HG03135 (cell line): ENCODE measurements at regions not wholly inside any gene's neighbourhood (a gene's known extent, or its start where the extent isn't known, plus 50 kb on each side); places are given as distances from the start of the nearest gene placed in this dataset.

Source experiments
- ATAC-seq: cut with Tn5 transposase; IDR thresholded peaks from one replicate; pipeline ENCODE4 v1.9.1; 2021; ENCODE audit warnings: mild to moderate bottlenecking, moderate library complexity; ENCODE audit not compliant: unreplicated experiment

DNA sequence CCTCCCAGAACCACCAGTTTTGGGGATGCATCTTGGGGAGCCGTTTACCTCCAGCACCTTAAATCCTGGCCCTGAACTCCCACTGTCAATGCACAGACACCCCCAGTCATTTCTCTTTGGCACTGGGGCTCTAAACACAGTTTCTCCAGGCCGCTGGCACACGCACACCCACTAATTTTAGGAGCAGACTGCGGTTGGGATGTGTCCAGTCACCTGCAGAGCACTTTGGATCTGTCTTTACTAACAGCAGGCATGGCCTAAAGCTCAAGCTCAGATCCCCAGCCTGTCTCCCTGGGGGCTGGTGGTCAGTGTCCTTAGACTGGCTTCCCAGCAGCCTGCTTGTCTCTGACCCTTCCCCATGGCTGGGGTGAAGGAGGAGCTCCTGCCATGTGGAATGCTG, 49.9 kb downstream of the SYNE3 start:
- no peak for ATAC-seq

DNA sequence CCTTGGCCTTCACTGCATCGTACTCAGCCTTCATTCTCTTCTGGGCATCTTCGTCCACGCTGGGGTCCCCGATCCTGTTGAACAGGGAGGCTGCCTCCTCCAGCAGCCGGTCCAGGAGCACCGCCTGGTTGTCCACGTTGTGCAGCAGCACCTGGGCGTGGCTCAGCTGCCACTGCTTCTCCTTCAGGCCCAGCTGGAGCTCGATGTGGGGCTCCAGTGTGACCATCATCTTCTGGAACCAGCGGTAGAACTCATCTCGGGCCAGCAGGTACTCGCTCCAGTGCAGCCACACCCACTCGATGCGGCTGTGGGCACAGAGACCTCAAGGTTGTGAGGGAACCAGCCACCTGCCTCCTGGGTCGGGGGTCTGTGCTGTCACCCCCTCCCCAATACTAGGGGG, 50.5 kb downstream of the SYNE3 start:
- ATAC-seq = no peak

DNA sequence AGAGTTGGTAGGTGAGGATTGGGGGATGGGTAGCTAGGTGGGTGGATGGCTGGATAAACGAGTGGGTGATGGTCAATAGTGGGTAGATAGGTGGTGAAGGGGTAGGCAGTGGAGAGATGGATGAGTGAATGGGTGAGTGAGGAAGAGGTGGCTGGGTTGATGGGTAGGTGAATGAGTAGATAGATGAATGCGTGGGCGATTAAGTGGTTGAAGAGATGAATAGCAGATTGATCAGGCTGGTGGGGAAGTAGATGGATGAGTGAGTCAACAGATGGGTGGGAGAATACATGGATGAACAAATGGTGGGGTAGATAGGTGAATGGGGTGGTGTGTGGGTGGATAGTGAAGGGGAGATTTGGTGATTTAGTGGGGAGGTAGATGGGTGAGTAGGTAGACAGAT, 51.1 kb downstream of the SYNE3 start:
- no peak for ATAC-seq

DNA sequence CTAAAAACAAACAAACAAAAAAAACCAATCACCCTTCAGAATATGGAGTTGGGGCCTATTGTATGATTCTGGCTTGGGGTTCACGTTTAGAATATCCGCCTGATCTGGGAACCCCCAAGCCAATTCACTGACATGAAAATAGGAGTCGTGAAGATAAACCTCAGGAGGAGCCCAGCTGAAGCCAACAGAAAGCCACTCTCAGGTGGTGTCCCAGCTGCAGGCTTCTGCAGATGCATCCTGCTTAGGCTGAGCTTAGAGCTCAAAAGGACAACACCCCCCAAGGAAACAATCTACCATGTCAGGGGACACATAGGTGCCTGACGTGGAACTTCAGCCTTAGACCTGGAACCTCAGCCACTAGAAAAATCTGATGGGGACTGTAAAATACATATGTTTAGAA, 51.9 kb downstream of the SYNE3 start:
- ATAC-seq = no peak

DNA sequence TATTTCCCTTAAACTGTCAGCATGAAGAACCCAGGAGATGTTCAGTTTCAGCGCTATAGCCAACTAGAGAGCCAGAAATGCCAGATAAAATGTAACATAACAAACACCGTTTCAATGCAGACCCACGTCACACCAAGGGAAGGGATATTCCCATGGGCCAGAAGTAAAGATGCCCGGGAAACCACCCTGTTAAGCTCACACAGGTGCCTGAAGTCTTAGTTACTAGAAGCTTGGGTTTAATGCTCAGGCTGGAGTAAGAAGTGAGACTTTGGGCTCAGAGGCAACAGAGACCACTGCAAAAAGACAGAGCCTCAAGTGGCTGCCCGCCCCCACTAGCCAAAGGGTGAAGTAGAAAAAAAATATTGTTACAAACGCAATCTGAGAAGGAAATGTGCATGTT, 52.3 kb downstream of the SYNE3 start:
- no peak for ATAC-seq

DNA sequence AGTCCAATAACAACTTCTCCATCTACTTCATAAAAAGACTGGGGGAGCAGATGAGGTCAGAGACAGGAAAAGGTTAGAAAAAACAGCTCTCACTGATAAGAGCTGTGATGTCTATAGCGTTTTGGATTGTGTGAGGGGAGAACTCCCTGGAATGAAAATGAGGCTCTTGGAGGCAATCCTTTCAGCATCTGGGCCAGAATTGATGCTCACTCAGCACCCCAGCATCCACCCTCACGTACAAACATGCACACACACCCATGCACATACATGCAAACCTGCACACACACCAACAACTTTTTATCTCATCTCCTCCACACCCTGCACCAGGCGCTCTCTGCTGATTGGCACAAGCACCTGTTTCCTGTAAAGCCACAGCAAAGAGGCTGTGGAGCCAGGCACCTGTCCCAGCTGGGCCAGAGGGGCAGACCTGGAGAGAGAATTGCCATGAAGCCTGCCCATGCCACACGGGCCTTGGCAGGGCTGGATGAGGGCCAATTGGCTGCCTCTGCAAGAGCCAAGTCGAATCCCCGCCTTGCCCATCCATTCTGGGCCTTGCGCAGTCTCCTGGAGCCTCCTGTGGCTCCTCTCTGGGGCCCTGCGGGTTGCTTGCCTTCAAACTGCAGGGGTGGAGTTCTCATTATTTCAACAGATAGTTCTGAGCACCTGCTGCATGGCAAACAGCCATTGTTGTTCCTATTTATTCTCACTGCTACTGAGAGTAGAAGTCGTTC, 53.1 kb downstream of the SYNE3 start:
- no peak for ATAC-seq

DNA sequence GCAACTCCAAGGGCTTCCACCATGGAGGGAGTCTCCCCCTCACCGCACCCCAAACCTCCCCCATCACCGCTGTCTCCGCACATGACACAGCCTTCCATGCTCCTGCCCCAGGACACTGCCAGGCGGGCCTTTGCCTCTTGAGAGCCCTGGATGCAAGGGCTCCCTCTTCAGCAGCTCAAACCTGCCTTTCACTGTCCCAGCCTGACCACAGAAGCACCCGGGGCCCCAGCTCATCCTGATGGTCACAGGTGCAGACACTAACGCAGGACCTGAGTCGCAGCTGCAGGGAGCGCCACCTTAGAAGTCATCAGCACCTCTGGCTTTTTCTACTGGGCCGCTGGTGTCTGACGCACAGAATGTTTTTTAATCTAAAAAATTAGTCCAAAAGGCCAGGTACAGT, 54.0 kb downstream of the SYNE3 start:
- ATAC-seq = no peak

DNA sequence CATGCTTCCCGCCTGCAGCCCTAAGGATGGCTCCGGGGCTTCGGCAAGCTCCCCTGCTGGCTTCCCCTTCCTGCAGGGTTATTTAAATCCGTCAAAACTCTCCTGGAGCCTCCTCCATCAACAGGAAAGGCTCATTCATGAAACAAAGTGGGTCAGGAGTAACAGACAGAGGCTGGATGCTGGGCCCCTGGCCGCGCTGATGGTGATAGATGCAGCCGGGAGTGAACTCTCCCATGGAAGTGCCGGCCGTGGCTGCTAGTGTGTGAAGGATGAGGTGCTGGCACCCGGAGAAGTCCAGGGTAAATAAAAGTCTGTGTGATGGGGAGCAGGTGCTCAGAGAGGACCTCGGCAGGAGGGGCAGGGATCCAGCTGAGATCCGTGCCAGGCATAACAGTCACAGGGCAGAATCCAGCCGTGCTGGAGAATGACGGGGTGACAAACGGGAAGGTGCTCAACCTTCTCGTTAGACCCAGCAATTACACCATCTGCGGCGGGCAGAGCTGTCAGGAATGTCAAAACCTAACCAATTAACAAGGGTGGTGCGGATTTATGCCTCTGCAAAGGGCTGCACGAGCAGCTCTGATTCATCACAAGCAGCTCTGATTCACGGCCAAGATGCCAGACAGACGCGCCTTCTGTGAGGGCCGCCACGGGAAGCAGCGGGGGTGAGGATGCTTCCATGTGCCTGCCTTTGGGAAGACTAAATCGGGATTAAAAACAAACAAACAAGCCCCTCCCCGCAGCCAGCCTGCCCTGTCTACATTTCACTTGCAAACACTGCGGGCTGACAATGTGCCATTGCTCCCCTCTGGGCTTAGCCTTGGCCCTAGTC, 55.6 kb downstream of the SYNE3 start:
- no peak for ATAC-seq

DNA sequence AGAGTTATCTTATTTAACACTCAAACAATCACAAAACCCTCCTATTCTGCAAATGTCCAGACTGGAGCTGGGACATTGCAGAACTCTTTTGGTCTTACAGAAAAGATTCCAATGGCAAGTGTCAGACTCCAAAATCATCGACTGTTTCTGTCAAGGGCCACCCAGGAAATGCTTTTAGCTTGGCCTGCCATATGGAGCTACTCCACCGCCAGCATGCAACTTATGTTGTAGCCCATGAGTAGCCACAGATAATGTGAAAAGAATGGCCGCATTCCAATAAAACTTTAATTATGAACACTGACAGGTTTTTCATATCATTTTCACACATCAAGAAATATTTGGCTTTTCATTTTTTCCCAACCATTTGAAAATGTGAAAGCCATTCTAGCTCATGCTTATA, 57.5 kb downstream of the SYNE3 start:
- ATAC-seq = no peak

DNA sequence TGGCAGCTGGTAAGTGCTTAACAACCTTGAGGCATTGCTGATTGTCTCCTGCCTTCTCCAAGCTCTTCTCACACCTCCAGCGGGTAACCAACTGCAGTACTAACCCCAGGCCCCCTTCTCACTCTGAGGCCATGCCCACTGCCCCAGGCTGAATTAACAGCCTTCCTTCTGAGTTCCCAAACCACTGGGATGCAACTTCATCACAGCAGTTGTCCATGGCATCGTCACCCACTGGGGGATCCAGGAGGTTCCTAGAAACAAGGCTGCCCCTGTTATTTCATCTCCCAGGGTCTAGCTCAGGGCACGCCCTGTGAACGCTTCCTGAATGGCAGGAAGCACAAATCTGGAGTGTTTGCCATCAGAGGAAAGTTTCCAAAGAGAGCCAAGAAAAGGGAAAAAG, 58.0 kb downstream of the SYNE3 start:
- no peak for ATAC-seq

DNA sequence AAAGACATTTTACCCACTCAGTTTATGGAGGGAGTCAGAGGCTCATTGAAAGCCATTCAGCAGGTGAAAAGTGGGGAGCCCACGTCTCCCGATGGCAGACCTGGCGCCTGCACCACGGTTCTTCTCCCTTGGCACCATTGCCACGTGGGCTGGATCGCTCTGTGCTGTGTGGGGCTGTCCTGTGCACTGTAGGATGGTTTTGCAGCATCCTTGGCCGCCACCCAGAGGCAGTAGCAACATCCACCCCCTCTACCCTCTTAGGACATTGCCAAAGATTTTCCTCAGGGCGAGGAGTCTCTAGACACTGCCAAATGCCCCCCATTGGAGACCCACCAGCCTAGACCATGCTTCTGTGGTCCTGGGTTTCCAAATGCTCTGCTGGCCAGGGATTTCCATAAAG, 60.2 kb downstream of the SYNE3 start:
- no peak for ATAC-seq

DNA sequence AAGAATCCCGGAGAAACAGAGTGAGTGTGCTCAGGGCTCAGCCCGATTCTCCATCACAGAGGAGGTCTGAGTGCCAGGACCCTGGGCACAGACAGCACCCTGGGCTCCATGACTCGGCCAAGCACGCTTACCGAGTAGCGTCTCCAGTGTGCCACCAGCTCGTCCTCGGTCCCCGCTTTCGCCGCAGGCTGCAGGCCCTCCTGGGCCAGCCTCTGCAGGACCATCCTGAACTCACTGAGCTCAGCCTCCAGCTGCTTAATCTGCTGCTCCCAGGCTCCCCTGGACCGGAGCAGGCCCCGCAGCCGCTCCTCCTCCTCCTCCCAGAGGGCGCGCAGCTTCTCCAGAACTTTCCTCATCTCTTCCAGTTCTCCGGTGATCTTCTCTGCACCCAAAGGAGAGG, 61.2 kb downstream of the SYNE3 start:
- no peak for ATAC-seq

DNA sequence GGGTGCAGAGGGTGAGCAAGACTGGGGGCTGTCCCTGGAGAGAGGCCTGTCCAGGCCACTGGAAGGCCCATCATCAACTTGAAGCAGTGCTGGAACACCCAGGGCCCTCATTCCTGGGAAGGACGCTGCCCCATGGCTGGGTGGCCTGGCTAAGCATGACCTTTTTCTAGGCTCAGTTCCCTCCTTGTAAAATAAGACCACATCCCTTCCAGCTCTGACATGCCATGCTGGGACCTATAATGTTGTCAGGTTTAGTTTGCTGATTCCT, 62.8 kb downstream of the SYNE3 start:
- ATAC-seq = no peak

DNA sequence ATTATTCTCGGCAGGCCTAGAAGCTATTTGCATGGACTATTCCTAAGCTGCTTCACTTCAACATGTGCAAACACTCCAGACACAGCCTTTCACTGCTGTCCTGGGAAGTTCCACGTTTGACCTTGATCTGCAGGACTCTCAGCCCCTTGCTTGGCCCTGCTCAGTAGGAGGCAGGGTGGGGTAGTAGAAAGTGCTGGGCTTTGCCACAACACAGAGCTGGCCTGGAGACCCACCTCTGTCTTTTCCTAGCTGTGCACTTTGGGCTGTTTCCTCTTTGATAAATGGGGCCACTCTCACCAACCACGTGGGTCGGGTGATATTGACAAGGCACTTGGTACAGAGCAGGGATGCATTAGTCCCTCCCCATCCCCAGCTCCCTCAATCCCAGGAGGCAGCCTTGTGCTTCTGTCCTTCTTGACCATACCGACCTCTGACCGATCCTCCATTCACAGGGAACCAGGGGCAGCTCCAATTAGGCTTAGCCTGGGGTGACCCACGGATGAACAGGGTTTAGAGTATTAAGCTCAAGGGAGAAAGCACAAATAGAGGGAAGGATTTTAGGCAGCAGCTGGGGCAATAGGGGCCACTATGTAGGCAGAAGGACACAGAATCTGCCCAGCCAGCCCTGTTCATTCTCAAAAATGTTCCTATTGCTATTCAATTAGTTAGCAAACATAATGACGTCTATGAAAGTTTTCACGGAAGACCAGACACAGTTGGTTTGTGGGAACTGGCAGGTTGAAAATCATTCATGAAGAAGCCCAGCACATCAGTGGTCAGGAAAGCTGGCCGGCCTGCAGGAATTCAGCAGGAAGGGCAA, 63.3 kb downstream of the SYNE3 start:
- no peak for ATAC-seq

DNA sequence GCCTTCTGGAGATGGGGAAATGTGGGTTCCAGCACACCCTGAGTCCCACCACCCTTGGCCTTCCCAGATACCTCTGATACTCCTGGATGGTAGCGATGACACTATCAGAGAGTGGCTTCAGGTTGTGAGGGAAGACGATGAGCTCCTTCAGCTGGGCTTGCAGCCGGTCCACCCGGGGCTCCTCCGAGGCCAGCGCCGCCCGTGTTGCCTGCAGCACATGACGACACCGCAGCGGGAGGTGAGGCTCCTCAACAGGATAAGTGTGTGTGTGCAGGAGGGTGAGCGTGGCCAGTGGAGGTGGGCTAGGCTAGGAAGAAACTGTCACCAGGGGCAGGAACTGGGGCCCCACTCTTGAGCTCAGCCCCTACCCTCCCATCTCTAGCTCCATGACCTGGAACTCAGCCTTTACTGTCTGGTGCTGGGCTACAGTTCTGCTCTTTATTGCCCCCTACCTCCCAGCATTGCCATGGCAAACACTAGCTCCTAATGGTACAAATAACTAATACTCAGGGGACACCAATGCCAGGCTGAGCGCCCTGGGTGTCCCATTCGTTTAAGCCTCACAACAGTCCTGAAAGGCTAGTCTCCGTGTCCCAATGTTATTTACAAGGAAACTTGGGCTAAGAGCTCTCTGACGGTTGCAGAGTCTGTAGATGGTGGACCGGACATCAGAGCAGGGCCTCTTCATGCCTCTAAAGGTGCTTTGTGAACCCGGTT, 64.1 kb downstream of the SYNE3 start:
- no peak for ATAC-seq

DNA sequence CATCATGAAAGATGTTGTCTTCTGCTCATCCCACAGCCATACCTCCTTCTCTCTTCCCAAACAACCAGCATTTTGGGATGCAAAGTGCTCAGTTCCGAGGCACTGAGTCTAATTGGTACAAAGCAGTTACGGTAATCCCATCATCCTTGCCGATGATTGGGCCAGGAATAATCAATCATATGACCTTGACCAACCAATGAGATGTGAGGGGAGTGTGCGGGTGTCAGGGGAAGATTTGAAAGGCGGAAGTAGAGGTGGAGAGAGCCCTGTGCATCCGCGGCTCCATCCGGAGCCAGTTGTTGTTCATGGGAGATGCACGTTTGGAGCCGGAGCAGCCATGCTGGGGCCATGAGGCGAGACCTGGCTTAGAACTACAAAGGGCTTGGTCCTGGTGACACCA, 67.3 kb downstream of the SYNE3 start:
- no peak for ATAC-seq

DNA sequence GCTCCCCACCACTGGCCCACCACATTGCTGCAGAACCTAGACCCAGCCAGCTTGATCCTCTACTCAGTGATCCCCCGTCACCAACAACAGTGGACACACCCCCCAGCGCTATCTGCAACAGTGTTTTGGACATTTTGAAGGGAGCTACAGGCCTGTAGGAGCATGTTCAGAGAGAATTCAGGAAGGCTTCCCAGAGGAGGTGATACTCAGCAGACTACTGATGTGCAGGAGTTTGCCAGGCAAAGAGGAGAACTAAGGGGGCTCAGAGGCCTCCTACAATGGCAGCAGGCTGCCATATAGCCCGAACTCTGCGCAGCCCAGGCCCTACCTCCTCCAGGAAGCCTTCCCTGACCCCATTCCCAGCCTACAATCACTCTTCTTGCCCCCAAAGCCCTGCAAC, 70.0 kb downstream of the SYNE3 start:
- ATAC-seq = no peak

DNA sequence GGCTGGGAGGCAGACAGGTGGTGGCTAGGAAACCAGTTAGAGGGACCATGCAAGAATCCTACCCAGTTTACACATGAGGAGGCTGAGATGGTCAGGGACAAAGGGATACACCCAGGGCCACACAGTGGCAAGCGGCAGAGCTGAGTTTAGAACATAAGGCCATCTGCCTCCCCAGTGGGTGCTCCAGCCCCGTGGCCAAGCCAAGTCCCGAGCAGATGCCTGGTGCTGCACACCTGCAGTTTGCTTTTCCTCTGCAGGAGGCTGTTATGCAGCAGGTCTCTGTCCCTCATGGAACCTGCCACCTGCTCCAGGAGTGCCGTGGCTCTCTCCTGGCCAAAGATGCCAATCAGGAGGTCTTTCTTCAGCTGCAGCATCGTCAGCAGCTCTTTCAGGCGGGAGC, 70.8 kb downstream of the SYNE3 start:
- no peak for ATAC-seq

DNA sequence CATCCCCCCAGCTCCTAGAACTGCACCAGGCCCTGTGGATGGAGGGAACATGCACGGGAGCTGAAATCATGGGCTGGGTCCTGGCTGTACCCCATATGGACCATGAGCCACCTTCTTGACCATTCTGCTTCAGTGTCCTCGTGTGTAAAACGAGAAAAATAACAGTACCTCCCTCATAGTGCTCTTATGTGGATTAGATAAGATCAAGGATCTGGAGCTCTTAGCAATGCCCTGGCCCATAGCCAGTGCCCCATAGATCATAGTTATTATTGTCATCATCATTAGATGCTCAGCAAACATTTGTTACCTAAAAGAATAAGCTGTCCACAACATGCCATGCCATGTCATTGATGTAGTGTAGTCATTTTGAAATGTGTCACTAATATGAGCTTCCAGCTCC, 71.3 kb downstream of the SYNE3 start:
- ATAC-seq = no peak

DNA sequence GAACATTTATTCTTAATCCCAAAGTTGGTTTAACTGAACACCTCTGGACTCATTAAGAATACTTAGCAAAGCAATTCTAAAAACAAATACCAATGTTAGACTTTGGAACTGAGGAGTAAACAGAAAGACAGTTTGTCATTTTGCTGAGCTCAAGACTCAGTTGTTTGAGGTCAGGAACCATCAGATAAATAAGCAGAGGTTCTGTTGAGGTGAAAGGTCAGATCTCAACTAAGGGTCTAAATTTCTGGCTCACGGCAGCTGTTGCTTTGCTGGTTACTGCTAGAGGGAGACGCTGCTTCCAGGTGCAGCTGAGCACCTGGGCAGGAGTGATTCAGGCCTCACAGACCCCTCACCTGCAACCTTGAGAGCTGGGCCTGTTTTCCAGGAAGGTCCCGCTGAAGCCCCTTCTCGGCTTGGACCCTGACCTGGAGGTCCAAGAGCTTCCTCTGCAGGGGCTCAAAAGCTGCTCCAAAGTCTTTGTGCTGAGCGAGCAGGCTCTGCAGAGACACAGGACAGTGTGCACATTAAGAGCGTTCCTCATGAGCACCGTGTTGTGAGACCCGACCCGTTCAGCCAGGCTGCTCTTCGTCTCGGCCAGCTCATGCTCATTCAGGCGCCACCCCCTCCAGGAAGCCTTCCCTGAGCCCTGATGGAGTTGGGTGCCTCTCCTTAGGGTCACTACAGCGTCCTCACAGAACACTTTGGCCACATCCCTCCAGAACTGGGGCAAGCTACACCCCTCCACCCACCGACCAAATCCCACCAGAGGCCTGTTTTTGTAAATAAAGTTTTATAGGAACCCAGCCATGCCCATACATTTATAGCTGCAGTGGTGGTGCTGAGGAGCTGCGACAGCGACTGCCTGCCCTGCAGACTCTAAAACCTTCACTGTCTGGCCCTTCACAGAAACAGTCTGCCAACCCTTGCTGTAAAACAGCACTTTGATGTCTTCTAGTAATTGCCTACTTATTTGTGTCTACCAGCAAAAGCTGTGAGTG, 72.0 kb downstream of the SYNE3 start:
- no peak for ATAC-seq
